Peyer's patch (tissue), 4 donors: ENCODE measurements at regions not wholly inside any gene's neighbourhood (a gene's known extent, or its start where the extent isn't known, plus 50 kb on each side); places are given as distances from the start of the nearest gene placed in this dataset.

Experiments
- DNase-seq, 3 donors: peaks; one replicate each; pipeline ENCODE4 v3.0.0-alpha.2; 2017 to 2019
- H3K27ac ChIP-seq, 4 donors: fragments of 200-600 bp; sonication (generic); one replicate each; pipeline ENCODE4 v1.5.1; 2016 to 2019
- H3K27me3 ChIP-seq, 2 donors: fragments of 200-600 bp; sonication (generic); one replicate each; pipeline ENCODE4 v1.5.1; 2019
- H3K36me3 ChIP-seq, 3 donors: fragments of 200-600 bp; sonication (generic); one replicate each; pipeline ENCODE4 v1.5.1; 2016 to 2019
- H3K4me1 ChIP-seq, 4 donors: fragments of 200-600 bp; sonication (generic); one replicate each; pipeline ENCODE4 v1.5.1; 2016 to 2019
- H3K4me3 ChIP-seq, 4 donors: fragments of 200-600 bp; sonication (generic); 1 replicate in 3 of 4; 2 replicates in 1 of 4; pipeline ENCODE4 v1.5.1; 2016 to 2019; ENCODE audit warnings: mild to moderate bottlenecking in 1 of 4
- H3K9me3 ChIP-seq, 4 donors: fragments of 200-600 bp; sonication (generic); one replicate each; pipeline ENCODE4 v1.5.1; 2016 to 2019; ENCODE audit warnings: mild to moderate bottlenecking in 1 of 4
- CTCF ChIP-seq, 6 experiments: fragments of 450-650 bp in 4 of 6; fragments of 200-600 bp in 2 of 6; sonication (generic) in 1 of 6; IDR thresholded peaks; one replicate each; pipeline ENCODE4 v1.5.1; 2017 to 2019; ENCODE audit warnings: antibody characterized with exemption in 6 of 6, mild to moderate bottlenecking in 3 of 6, moderate library complexity in 1 of 6
- POLR2A ChIP-seq, 2 donors: fragments of 450-650 bp; IDR thresholded peaks; one replicate each; pipeline ENCODE4 v1.5.1; 2017; ENCODE audit warnings: antibody characterized with exemption in 2 of 2, mild to moderate bottlenecking in 2 of 2, moderate library complexity in 2 of 2

DNA sequence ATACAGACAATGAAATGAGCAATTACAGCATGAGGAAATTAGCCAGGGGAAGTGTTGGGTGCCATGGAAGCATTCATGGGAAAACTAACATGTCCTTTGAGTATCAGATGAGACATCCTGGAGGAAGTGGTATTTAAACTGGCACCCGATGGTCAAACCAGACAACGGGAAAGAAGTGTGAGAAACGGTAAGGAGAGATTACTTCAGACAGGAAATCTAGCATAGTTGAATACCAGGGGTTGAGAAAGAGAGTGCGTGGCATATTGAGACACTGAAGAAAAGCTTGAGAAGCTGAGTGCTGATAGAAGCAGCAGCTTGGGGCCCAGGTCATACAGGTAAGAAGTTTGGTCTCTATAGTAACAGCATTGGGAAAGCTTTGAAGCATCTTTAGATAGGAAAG, 175.3 kb downstream of the C11orf87 start:
- Histone ChIP-seq H3K4me1 (no peaks in the 10 kb centered on the region), H3K4me3 (no peak overlapping the region), H3K27me3 (no peaks in the 10 kb centered on the region), H3K27ac (no peak overlapping the region), H3K36me3 (no peaks in the 10 kb centered on the region), H3K9me3 (no peaks in the 10 kb centered on the region)
- DNase-seq = no peak
- TF ChIP-seq POLR2A (IDR thresholded peaks at IDR 0.05) = no peak
- no peak for TF ChIP-seq CTCF (IDR thresholded peaks at IDR 0.05)

GRCh38 chr11:109604481-109605400, 182.8 kb downstream of the C11orf87 start:
- Histone ChIP-seq H3K9me3 (no peaks in the 10 kb centered on the region), H3K4me3 (no peak overlapping the region), H3K4me1 (no peaks in the 10 kb centered on the region), H3K27me3 (no peaks in the 10 kb centered on the region), H3K27ac (no peak overlapping the region), H3K36me3 (no peaks in the 10 kb centered on the region)
- DNase-seq = no peak
- no peak for TF ChIP-seq CTCF (IDR thresholded peaks at IDR 0.05)
- TF ChIP-seq POLR2A (IDR thresholded peaks at IDR 0.05) = no peak

DNA sequence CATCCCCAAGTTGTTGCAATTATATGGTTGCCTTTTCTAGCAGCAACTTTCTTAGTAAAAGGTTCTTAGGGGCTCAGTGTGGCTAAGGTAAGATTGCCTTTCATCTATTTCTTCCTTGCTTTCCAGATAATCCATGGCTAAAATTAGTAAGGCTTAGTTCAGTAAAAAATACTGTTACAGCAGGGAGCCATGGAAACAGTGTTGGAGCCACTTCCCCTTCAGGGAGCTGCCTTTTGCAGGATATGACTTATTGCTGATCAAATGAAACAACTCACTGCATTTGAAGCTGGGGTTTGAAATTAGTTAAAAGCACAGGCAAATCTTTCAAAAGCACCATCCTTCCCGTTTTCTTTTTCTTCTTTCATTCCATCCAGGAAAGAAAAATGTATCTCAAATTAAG, 184.3 kb downstream of the C11orf87 start:
- no peak overlapping the region for H3K27ac ChIP-seq
- DNase-seq = no peak
- TF ChIP-seq POLR2A (IDR thresholded peaks at IDR 0.05) (no peak), CTCF (IDR thresholded peaks at IDR 0.05) (no peak)
- no peaks in the 10 kb centered on the region for H3K4me1 ChIP-seq
- H3K9me3 ChIP-seq = no peaks in the 10 kb centered on the region
- H3K4me3 ChIP-seq = no peak overlapping the region
- no peaks in the 10 kb centered on the region for H3K36me3 ChIP-seq
- no peaks in the 10 kb centered on the region for H3K27me3 ChIP-seq

GRCh38 chr11:109609454-109610185, 187.6 kb downstream of the C11orf87 start:
- Histone ChIP-seq H3K36me3 (no peaks in the 10 kb centered on the region), H3K27ac (no peak overlapping the region), H3K4me3 (no peak overlapping the region), H3K9me3 (no peaks in the 10 kb centered on the region), H3K4me1 (no peaks in the 10 kb centered on the region), H3K27me3 (no peaks in the 10 kb centered on the region)
- DNase-seq = no peak
- no peak for TF ChIP-seq CTCF (IDR thresholded peaks at IDR 0.05)
- TF ChIP-seq POLR2A (IDR thresholded peaks at IDR 0.05) = no peak

DNA sequence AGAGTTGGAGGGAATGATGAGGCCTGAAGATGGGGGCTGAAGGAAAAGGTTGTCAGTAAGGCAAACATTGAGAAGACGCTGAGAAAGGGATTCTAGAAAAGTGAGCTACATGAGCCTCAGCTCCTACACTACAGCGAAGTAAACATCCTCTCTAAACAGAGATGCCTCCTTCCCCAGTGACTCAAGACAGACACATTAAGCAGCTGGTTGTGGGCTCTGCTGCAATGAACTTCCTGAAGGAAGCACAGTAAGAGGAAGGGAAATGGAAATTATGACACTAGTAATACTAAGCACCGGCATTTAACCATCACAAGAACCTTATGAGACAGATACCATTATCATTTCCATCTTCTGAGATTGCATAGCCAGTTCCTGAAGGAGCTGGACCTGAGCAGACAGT, 190.5 kb downstream of the C11orf87 start:
- Histone ChIP-seq H3K4me1 (no peaks in the 10 kb centered on the region), H3K27me3 (no peaks in the 10 kb centered on the region)
- DNase-seq = no peak

More for the DNA sequence above, 190.5 kb downstream of the C11orf87 start:
- no peaks in the 10 kb centered on the region for H3K9me3 ChIP-seq
- no peaks in the 10 kb centered on the region for H3K36me3 ChIP-seq
- no peak overlapping the region for H3K4me3 ChIP-seq
- no peak overlapping the region for H3K27ac ChIP-seq
- TF ChIP-seq POLR2A (IDR thresholded peaks at IDR 0.05) (no peak), CTCF (IDR thresholded peaks at IDR 0.05) (no peak)
